ENCODE measurements at regions not wholly inside any gene's neighbourhood (a gene's known extent, or its start where the extent isn't known, plus 50 kb on each side); places are given as distances from the start of the nearest gene placed in this dataset.

GRCh38 chr2:43099797-43100196 lies 126.6 kb downstream of the ZFP36L2 start:
- H3K27ac Mint-ChIP-seq = no peak overlapping the region
- no peaks in the 10 kb centered on the region for H3K27me3 Mint-ChIP-seq
- no peak overlapping the region for H3K4me3 Mint-ChIP-seq
- peaks cover 3% of the 10 kb centered on the region for H3K9me3 Mint-ChIP-seq
- peaks cover 12% of the 10 kb centered on the region for H3K36me3 Mint-ChIP-seq (ENCODE audit: low read depth)
- H3K4me1 Mint-ChIP-seq (ENCODE audit: low read depth) = peaks cover 6% of the 10 kb centered on the region

GRCh38 chr2:43098539-43098938 lies 127.9 kb downstream of the ZFP36L2 start:
- Mint-ChIP-seq H3K4me3 (no peak overlapping the region), H3K27ac (no peak overlapping the region), H3K27me3 (no peaks in the 10 kb centered on the region), H3K36me3 (ENCODE audit: low read depth) (peaks cover 17% of the 10 kb centered on the region), H3K9me3 (no peaks in the 10 kb centered on the region), H3K4me1 (ENCODE audit: low read depth) (peaks cover 6% of the 10 kb centered on the region)

- Mint-ChIP-seq H3K4me1 (ENCODE audit: low read depth) (peaks cover 6% of the 10 kb centered on the region), H3K36me3 (ENCODE audit: low read depth) (peaks cover 17% of the 10 kb centered on the region), H3K4me3 (no peak overlapping the region), H3K27me3 (no peaks in the 10 kb centered on the region), H3K9me3 (no peaks in the 10 kb centered on the region), H3K27ac (no peak overlapping the region)
Measured at GRCh38 chr2:43097644-43098408, 128.6 kb downstream of the ZFP36L2 start.

GRCh38 chr2:43095533-43096295 lies 130.7 kb downstream of the ZFP36L2 start:
- peaks cover 24% of the 10 kb centered on the region for H3K36me3 Mint-ChIP-seq (ENCODE audit: low read depth)
- peaks cover 2% of the 10 kb centered on the region for H3K9me3 Mint-ChIP-seq
- peaks cover 6% of the 10 kb centered on the region for H3K4me1 Mint-ChIP-seq (ENCODE audit: low read depth)

GRCh38 chr2:43092520-43093179 lies 133.8 kb downstream of the ZFP36L2 start:
- H3K36me3 Mint-ChIP-seq (ENCODE audit: low read depth) = peaks cover 30% of the 10 kb centered on the region
- H3K4me3 Mint-ChIP-seq = no peak overlapping the region
- H3K4me1 Mint-ChIP-seq (ENCODE audit: low read depth) = peaks cover 1% of the 10 kb centered on the region
- no peak overlapping the region for H3K27ac Mint-ChIP-seq
- H3K9me3 Mint-ChIP-seq = peaks cover 7% of the 10 kb centered on the region
- no peaks in the 10 kb centered on the region for H3K27me3 Mint-ChIP-seq

More at GRCh38 chr2:43095533-43096295, 130.7 kb downstream of the ZFP36L2 start:
- no peaks in the 10 kb centered on the region for H3K27me3 Mint-ChIP-seq
- H3K27ac Mint-ChIP-seq = no peak overlapping the region
- no peak overlapping the region for H3K4me3 Mint-ChIP-seq

GRCh38 chr2:43090317-43090716 lies 136.1 kb downstream of the ZFP36L2 start:
- Mint-ChIP-seq H3K36me3 (ENCODE audit: low read depth) (peaks cover 20% of the 10 kb centered on the region), H3K4me1 (ENCODE audit: low read depth) (peaks cover 7% of the 10 kb centered on the region), H3K27me3 (no peaks in the 10 kb centered on the region), H3K9me3 (peaks cover 7% of the 10 kb centered on the region), H3K27ac (no peak overlapping the region), H3K4me3 (no peak overlapping the region)

- Mint-ChIP-seq H3K27ac (no peak overlapping the region), H3K36me3 (ENCODE audit: low read depth) (peaks cover 13% of the 10 kb centered on the region), H3K4me3 (no peak overlapping the region), H3K4me1 (ENCODE audit: low read depth) (peaks cover 14% of the 10 kb centered on the region), H3K27me3 (no peaks in the 10 kb centered on the region), H3K9me3 (peaks cover 7% of the 10 kb centered on the region)
Measured at GRCh38 chr2:43088143-43089073, 138.0 kb downstream of the ZFP36L2 start.

GRCh38 chr2:43087413-43087812 lies 139.0 kb downstream of the ZFP36L2 start:
- H3K9me3 Mint-ChIP-seq = peaks cover 7% of the 10 kb centered on the region
- no peak overlapping the region for H3K27ac Mint-ChIP-seq
- peaks cover 14% of the 10 kb centered on the region for H3K4me1 Mint-ChIP-seq (ENCODE audit: low read depth)
- H3K27me3 Mint-ChIP-seq = no peaks in the 10 kb centered on the region
- no peak overlapping the region for H3K4me3 Mint-ChIP-seq
- peaks cover 13% of the 10 kb centered on the region for H3K36me3 Mint-ChIP-seq (ENCODE audit: low read depth)

- Mint-ChIP-seq H3K27ac (no peak overlapping the region), H3K9me3 (peaks cover 7% of the 10 kb centered on the region), H3K4me1 (ENCODE audit: low read depth) (peaks cover 14% of the 10 kb centered on the region), H3K4me3 (no peak overlapping the region), H3K27me3 (no peaks in the 10 kb centered on the region), H3K36me3 (ENCODE audit: low read depth) (peaks cover 8% of the 10 kb centered on the region)
Measured at GRCh38 chr2:43086451-43087221, 139.8 kb downstream of the ZFP36L2 start.

GRCh38 chr2:43085929-43086328 lies 140.5 kb downstream of the ZFP36L2 start:
- peaks cover 7% of the 10 kb centered on the region for H3K36me3 Mint-ChIP-seq (ENCODE audit: low read depth)
- H3K4me3 Mint-ChIP-seq = no peak overlapping the region
- no peak overlapping the region for H3K27ac Mint-ChIP-seq
- no peaks in the 10 kb centered on the region for H3K27me3 Mint-ChIP-seq
- peaks cover 7% of the 10 kb centered on the region for H3K9me3 Mint-ChIP-seq
- H3K4me1 Mint-ChIP-seq (ENCODE audit: low read depth) = peaks cover 14% of the 10 kb centered on the region

GRCh38 chr2:43085505-43085904 lies 140.9 kb downstream of the ZFP36L2 start:
- Mint-ChIP-seq H3K4me3 (no peak overlapping the region), H3K27me3 (no peaks in the 10 kb centered on the region), H3K4me1 (ENCODE audit: low read depth) (peaks cover 14% of the 10 kb centered on the region), H3K9me3 (peaks cover 3% of the 10 kb centered on the region), H3K36me3 (ENCODE audit: low read depth) (peaks cover 4% of the 10 kb centered on the region), H3K27ac (no peak overlapping the region)

- Mint-ChIP-seq H3K27ac (no peak overlapping the region), H3K36me3 (ENCODE audit: low read depth) (no peaks in the 10 kb centered on the region), H3K4me3 (no peak overlapping the region), H3K9me3 (no peaks in the 10 kb centered on the region), H3K4me1 (ENCODE audit: low read depth) (peaks cover 19% of the 10 kb centered on the region), H3K27me3 (no peaks in the 10 kb centered on the region)
Measured at GRCh38 chr2:43084699-43085091, 141.7 kb downstream of the ZFP36L2 start.

GRCh38 chr2:43083710-43084698 lies 142.4 kb downstream of the ZFP36L2 start:
- H3K27ac Mint-ChIP-seq = no peak overlapping the region
- no peaks in the 10 kb centered on the region for H3K27me3 Mint-ChIP-seq
- no peak overlapping the region for H3K4me3 Mint-ChIP-seq
- no peaks in the 10 kb centered on the region for H3K9me3 Mint-ChIP-seq
- peaks cover 19% of the 10 kb centered on the region for H3K4me1 Mint-ChIP-seq (ENCODE audit: low read depth)
- H3K36me3 Mint-ChIP-seq (ENCODE audit: low read depth) = no peaks in the 10 kb centered on the region
